ENCODE measurements at regions not wholly inside any gene's neighbourhood (a gene's known extent, or its start where the extent isn't known, plus 50 kb on each side); places are given as distances from the start of the nearest gene placed in this dataset.

DNA sequence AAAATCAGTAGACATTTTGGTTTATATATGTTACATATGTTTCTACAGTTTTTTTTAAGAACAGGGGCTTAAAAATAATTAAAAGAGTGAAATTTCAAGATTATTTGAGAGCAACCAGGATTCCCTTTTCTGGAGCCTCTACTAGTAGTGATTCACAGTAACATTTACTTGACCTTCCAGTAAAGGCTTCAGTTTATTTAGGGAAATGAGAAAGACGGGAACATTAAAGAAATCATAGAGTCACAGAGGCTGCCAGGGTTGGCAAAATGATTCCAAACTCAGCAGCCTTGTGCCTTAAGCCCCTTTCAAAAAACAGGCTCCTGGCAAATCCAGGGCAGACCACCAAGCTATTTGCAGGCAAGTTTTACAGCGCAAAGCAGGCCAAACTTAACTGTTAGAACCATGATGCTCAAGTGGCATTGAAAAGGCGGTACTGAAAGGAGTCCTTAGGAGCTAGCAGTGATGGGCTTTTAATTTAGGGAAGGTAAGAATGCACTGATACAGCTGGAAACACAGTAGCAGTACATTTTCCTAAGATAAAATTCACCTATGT is 201.1 kb upstream of the ADAMTS9 start:
- DNase-seq, result no peak

DNA sequence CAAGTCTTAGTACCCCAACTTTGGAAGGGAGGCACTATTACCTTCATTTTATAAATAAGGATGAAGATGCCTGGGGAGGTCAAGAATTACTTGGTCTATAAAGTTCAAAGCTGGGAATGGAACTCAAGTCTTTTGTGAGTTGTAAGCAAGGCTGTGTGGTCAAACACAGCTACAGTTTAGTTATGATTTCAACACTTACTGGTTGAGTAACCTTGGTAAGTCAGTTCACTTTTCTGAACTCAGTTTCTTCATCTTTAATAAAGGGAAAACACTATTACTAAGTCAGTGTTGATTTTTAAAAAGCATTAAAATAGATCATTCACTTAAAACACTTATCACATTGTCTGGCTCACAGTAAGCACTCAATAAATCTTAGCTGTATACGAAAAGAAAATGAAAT is 200.4 kb upstream of the ADAMTS9 start:
- DNase-seq, result no peak

DNA sequence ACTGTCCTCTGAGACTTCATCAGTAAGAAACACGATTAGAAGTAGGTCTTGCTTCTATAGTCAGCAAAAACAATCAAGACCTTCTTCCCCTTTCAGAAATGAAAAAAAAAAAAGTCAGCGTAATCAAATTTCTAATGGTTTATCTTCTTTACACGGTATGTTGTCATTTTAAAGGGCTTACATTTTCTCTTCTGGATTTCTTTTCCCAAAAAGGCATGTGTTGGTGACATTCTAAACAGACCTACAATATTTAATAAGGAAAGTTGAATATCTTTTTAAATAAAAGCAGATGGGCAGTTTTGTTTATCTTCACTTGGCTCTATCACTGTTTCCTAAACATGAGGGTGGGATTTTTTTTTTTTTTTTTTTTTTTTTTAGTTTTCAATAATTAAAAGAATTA is 197.3 kb upstream of the ADAMTS9 start:
- no peak for DNase-seq

DNA sequence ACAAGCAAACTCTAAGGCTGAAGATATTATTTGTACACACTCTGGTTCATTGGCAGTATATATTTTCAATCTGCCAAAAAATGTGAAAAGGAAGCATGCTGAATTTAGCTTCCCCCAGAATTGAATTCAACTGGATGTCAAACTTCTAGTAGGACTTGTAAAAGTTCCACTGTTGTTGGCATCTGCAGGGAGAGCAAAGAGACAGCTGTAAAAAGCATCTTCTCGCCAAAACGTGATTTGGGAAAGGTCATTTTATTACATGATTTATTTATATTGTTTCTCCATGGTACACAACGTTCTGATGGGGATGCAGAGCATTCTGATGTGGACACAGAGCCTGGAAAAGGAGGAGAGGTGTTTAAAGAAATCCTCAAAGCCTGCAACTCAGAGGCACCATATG is 196.7 kb upstream of the ADAMTS9 start:
- no peak for DNase-seq

DNA sequence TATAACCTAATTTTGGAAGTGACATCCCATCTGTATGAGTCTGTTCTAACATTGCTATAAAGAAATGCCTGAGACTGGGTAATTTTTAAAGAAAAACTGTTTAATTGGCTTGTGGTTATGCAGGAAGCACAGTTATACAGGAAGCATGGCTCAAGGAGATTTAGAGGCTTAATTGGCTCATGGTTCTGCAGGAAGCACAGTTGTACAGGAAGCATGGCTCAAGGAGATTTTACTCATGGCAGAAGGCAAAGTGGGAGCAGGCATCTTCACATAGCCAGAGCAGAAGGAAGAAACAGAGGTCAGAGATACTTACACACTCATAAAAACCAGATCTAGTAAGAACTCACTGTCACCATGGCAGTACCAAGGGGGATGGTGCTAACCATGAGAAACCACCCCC is 193.1 kb upstream of the ADAMTS9 start:
- no peak for DNase-seq

DNA sequence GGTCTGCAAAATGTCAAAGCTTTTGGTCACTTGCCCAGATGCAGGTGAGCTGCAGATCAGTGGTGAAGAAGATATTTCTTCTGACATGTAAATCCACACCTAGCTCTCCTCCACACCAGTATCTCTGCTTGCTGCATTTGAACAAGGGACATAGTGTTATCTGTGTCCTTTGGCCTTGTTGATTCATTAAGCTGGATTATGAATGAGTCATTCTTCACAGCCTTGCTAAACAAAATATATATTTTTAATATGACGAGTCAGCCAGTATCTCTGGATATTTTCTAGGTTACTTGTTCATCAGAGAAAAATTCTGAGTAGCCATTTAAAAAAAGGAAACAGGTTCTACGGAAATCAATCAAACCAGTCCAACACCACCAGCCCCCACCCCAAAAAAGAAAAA is 190.6 kb upstream of the ADAMTS9 start:
- DNase-seq, result no peak

DNA sequence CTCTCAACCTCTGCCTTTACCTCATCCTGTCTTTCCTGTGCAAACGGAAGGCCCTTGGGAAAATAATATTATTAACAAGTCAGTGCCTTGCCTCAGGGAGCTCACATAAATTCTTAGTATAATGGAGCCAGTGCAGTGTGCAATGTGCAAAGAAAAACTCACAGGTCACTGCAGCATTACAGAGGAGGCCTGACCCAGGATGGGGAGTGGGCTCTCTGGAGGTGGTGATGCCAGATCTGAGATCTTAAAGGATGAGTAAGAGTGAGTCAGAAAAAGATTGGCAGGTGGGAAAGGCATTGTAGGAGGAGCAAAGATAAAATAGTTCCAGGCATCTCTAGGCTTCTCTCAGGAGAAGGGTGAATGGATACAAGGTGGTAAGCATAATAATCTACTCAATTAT is 185.6 kb upstream of the ADAMTS9 start:
- DNase-seq, result no peak

DNA sequence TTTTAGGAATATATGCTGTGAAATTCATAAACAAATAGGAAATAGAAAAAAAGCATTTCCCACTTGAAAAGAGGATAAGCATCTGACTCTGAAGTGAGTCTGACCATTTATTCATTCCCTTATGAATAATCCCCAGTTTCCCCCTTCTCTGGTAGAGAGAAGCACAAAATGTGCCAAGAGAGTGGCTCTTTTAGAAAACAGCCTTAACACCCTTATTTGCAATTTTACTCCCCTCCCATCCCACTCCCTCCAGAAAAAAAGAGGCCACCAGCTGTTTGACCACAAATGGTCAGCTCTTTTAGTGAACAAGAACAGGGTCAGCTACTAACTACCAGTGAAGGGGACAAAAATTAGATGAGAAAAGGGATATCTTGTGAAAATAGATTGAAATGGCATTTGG is 184.5 kb upstream of the ADAMTS9 start:
- DNase-seq, result no peak

DNA sequence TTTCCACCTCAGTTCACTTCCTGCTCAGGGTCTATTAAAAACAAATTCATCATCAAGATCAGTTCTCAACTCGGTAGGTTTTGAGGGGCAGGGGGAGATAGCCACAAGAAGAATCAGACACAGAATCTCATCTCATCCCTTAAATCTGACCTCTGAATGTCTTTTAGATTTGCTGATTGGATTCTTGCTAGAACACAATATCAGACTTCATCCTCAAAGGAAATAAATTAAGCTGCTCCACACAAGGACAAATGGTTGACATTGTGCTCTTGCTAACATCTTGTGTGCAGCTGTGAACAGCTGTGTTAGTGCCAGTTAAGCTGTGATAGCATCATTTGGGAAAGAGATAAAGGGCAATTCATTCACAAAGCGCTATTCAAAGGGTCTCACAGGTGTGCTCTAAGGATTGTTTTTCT is 184.0 kb upstream of the ADAMTS9 start:
- no peak for DNase-seq

DNA sequence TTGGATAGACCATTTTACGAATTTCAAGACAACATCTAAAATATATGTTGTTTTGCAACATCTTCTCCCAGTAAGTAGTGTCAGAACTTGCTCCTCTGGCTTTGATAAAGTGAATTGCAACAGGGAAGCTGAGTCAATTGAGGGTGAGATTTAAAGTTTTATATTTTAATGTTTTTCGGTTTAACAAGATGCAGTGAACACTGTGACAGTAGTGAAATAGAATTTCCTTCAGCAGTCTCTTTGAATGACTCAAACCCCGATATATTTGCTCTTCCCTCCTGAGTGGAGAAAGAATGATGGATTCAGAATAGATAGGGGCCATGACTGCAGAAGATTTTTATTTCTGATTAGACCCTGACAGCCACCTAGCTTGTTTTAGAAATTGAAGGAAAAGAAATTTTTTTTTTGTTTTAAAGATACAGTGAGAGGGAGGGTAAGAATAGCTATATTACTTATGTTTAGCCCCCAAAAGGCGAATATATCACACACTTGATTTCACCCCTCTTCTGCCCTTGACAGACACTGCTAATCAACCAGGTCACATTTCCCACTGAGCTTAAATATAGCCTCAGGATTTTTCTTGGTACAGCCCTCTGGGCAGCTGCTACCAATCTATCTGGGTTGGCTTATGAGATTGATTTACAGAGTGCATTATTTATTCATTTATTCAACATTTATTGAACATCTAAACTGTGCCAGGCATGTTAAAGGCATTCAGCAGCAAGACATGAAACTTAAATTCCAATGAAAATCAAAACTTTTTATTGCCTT is 183.3 kb upstream of the ADAMTS9 start:
- DNase-seq, result no peak

DNA sequence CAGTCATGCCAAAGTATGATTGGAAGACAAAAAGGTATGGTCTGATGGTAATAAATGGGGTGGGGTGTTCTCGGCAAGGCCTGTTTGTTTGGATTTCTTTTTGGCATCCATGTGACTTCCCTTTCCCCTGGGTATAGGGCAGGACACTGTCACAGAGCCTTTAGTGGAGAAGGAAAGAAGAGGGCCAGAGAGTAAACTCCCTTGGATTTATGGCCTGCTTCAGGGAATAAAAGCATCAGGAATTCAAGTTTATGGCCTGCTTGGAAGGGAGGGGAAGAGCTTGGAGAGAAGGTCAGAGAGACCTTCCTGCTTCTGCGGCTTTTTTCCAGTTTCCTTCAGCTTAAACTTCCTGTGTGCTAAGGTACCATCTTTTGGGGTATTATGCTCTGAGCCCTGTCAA is 179.4 kb upstream of the ADAMTS9 start:
- DNase-seq, result no peak

DNA sequence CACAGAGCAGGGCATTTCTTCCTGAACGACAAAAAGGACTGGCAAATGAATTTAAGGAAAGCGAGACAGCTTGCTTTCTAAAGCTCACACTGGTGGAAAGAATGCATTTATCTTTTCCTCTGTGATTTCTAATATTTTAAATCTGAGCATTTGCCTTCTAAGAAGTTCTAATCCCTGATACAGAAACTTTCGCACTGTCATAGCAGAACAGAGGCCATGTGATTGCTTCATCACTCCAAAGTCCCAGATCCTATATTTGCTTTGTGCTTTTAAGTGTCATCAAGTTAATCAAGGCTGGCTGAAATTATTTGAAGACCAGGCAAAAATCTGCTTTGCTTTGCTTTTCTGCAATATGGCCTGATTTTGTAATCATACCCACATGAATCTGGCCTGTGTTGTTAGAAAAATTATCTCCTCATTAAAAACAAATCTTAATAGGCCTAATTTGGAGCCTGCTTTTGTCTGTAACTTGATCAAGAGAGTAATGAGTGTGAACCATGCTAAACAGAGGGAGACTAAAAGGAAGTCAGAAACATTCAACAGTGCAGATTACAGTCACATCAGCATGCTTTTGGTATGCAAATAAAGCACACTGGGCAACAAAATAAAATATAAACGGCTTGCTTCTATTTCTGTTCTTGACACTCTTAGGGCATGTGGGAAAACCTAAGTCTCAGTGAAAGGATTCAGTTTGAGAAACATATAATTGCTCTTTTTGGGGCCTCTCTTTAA is 178.2 kb upstream of the ADAMTS9 start:
- DNase-seq, result no peak

DNA sequence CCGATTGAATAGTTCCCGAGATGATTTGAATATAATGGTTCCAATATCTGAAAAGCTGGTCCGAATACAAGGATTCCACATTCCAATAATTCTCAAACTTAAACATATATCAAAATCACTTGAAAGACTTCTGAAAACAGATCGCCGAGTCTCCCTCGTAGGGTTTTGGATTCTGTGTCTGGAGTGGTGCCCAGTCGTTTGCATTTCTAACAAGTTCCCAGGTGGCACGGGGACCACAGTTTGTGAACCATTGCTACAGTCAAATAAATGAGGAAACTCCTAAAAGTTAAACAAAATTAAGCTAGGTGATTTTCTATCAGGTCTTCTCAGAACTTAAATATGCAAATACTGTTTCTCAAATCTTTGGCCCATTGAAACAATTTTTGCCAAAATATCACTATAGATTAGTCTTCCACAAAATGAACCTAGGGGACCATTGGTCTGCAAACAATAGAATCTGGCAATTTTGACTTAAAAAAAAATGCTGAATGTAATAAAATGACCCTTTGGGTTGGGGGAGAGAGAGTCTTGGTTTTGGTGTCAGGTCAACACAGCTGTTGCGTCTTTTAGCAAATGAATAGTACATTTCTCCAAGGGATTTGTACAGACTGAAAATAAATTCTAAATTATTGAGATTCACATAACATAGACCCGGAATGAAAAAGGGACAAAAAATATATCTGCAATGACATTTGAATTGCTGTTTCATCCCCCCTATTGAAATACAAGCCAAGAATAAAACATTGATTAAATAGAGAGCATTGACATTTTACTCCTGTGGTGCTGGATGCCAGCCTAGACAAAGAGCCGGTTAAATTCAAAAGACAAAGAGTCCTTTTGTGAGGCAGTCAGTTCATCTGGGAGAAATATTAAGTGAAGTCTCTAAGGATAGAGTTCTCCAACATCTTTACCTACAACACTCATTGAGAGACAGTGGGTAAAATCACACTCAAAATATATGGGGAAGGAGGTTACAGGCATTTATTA is 175.7 kb upstream of the ADAMTS9 start:
- no peak for DNase-seq

DNA sequence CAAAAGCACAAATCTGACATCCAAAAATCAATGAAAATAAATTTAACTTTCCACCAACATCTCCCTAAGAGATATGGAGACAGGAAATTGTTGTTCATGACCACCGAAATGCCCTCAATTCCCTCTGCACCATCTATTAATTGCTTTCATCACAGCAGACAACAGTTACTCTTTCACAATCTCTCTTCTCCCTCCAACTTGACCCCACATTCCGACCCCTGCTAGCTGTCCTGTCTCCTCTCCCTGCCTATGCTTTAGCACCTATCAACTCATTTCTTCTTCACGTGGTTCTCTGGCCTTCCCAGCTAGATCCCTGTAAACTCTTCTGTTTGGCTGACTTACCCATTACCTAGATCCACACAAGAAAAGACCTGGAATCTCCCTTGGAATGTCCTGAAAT is 173.9 kb upstream of the ADAMTS9 start:
- DNase-seq, result no peak

DNA sequence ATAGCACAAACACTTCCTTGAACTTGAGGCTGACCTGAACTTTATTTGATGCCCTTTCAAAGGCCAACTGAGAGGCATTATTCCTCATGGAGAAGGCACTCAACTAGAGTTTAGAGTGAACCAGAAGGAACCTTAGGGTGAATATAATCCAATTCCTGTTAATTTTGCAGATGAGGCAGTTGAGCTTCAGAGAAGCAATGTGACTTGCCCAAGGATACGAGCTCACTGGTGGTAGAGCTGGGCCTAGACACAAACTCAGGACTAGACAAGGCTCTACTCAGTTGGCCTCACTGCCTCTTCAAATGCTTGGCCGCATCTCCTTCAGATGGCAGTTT is 172.7 kb upstream of the ADAMTS9 start:
- no peak for DNase-seq

DNA sequence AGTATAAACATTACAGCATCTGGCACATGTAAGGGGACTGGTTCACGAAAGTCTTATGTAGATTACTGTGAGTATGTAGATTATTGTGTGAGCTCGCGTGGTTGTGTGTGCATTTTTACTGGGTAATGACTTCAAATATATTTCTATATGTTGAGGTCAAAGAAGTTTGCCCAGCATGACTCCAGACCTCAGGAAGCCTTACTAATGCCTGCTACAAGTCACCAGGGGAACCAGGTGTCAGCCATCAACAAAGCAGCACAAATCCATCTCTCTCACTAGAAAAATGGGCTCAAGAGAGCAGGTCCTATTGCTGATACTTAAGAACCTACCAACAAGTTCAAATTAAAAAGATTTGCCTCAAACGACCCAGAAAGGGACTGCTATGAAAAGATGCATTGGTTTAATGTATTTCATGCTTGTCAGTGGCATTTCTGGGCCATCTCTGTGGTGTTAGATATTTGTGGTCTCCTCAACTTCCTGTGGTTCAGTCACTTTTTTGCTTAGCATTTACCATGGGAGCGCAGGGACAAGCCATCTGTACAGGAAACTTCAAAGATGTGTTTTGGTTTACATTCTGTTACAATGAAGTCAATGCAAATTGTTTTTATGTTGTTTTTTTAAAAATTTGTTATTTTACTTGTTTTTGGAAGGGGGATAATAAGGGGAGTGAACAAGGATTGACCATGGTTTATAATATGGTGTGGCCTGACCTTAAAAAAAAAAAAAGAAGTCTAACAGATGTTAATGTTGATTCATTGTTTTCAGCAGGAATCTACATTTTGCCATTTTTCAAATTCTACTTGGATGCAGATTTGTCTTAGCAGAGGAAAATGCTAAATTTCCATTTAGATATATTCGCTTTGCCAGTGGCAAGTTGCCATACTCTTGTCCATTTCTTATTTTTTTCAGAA is 172.1 kb upstream of the ADAMTS9 start:
- DNase-seq, result no peak

DNA sequence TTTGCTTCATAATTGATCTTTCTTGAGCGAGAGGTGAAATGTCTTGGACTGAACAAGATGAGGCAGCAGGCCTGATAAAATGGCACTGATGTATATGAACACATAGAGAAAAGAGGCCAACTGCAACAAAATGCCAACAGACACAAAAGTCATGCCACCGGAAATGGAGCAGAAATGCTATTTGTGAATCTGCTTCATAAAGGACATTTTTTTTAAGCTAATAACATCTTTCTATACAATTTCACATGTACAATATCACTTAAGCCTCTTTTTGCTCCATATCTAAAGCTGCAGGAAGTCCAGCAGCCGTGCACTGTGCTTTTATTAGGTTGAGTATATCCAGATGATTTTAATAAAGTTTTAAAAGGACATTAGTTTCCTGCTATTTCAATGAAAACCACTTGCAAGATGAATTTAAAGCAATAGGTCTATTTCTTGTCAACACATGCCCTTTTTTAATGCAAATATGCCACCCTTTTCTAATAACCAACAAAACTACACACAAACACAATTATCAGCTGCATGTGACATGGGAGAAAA is 169.2 kb upstream of the ADAMTS9 start:
- DNase-seq, result no peak

DNA sequence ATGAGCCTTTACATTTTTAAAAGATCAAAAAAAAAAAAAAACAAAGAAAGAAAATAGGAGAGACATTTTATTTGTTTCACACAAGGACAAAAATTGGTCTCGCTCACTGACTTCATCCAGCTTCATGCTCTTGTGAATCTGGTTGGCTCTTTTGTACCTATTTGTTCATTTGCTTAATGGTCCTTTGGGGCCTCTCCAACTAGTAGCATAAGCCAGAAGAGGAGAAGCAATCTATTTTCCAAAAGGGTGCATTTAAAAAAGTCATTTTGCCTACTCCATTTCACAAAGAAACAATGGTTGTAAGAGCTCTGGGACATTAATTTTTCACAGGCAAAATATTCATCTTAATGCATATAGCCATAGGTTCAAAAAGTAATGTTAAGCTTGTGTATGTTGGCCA is 168.3 kb upstream of the ADAMTS9 start:
- DNase-seq, result no peak

DNA sequence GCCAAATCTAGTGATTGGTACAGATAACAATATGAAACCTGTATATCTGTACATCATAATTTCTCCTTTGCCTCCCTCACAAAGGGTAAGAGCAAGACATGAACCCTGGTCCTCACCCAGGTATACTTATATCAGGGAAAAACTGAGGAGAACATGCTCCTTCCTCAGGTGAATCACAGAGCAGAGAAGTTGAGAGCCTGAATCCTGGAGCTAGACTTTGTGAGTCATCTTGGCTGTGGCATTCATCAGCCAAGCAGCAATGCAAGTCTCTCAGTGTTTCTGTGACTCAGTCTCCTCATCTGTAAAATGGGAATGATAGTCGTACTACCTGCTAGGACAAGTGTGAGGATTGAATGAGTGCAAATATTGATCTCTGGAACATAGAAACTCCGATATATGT is 165.7 kb upstream of the ADAMTS9 start:
- DNase-seq, result no peak

DNA sequence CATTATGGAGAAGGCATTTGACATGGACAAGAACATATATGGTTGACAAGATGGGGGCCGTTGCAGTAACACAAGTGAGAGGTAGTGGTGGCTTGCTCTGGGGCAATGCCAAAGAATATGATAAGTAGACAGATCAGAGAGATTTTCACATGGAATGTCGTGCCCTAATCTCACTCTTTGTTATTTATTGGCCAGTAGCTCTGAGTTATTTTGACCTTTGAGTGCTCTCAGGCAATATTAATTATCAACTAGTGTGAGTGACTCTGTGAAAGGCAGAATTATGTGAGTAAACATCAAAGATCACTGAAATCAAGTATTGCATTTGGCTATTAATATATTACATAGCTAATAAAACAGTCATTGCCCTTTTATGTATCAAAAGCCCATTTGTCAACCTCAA is 164.9 kb upstream of the ADAMTS9 start:
- DNase-seq, result no peak

DNA sequence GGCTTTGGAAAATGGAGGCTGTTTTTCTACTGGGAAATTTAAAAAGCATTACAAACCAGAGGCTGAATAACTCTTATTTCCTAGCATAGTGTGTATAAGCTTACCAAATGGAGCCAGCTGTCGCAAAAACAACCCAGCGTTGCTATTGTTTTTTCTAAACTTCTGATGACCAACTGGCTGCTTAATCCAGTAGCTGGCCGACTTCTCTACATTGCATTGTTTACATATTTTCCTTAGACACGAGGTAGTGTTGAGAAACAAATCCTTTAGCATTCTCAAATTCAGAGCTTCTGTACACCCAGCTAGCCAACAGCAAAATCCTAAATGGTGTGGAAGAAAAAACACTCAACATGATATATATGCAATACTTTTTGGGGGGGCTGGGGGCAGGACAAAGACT is 161.0 kb upstream of the ADAMTS9 start:
- peak; percentile 86 to 89 for DNase-seq

All from right lung (tissue), 2 donors.